WERI-Rb-1 (cell line): ENCODE measurements at regions not wholly inside any gene's neighbourhood (a gene's known extent, or its start where the extent isn't known, plus 50 kb on each side); places are given as distances from the start of the nearest gene placed in this dataset.
"Not testable (repeated sequence)": the region's sequence is repeated elsewhere in the genome, so short reads cannot be mapped to it uniquely, and the experiment has no call there.

ENCODE experiments used
- DNase-seq: peaks from one replicate; pipeline ENCODE4 v3.0.0-alpha.2; 2020
- H3K27ac ChIP-seq: fragments of 250-450 bp; sonication (Bioruptor Pico); 2 replicates; pipeline ENCODE4 v1.5.1; 2020; ENCODE audit warnings: mild to moderate bottlenecking, moderate library complexity
- H3K27me3 ChIP-seq: fragments of 250-450 bp; sonication (Bioruptor Pico); 2 replicates; pipeline ENCODE4 v1.5.1; 2021; ENCODE audit warnings: mild to moderate bottlenecking, low read depth, moderate library complexity; ENCODE audit not compliant: insufficient read depth, severe bottlenecking
- H3K36me3 ChIP-seq: fragments of 250-450 bp; sonication (Bioruptor Pico); 2 replicates; pipeline ENCODE4 v1.5.1; 2020; ENCODE audit warnings: mild to moderate bottlenecking, moderate library complexity
- H3K4me3 ChIP-seq: 2 replicates; pipeline ENCODE4 v1.5.1; 2011; ENCODE audit warnings: low read depth, mild to moderate bottlenecking, control low read depth, low read length
- H3K9me3 ChIP-seq: fragments of 250-450 bp; sonication (Bioruptor Pico); 2 replicates; pipeline ENCODE4 v1.5.1; 2021; ENCODE audit warnings: mild to moderate bottlenecking, moderate library complexity; ENCODE audit not compliant: severe bottlenecking
- CTCF ChIP-seq: IDR thresholded peaks from 2 replicates; pipeline ENCODE4 v1.5.1; 2011; ENCODE audit warnings: low read depth, mild to moderate bottlenecking, control low read depth, inconsistent platforms, low read length

GRCh38 chr6:168938546-168938945 lies 315.1 kb downstream of the THBS2 start:
- no peak for DNase-seq
- Histone ChIP-seq H3K27me3 (no peaks in the 10 kb centered on the region), H3K36me3 (no peaks in the 10 kb centered on the region), H3K9me3 (no peaks in the 10 kb centered on the region), H3K27ac (no peak overlapping the region), H3K4me3 (no peak overlapping the region)
- TF ChIP-seq CTCF = no peak

- H3K27me3 ChIP-seq = no peaks in the 10 kb centered on the region
- TF ChIP-seq CTCF = no peak
- no peak for DNase-seq
- no peaks in the 10 kb centered on the region for H3K36me3 ChIP-seq
- H3K4me3 ChIP-seq = no peak overlapping the region
- no peaks in the 10 kb centered on the region for H3K9me3 ChIP-seq
- no peak overlapping the region for H3K27ac ChIP-seq
These were observed 316.6 kb downstream of the THBS2 start for GRCh38 chr6:168937054-168937453.

- Histone ChIP-seq H3K9me3 (no peaks in the 10 kb centered on the region), H3K27me3 (no peaks in the 10 kb centered on the region), H3K36me3 (no peaks in the 10 kb centered on the region), H3K27ac (no peak overlapping the region), H3K4me3 (no peak overlapping the region)
- no peak for DNase-seq
- TF ChIP-seq CTCF = no peak
These were observed 318.0 kb downstream of the THBS2 start for GRCh38 chr6:168935628-168936010.

DNA sequence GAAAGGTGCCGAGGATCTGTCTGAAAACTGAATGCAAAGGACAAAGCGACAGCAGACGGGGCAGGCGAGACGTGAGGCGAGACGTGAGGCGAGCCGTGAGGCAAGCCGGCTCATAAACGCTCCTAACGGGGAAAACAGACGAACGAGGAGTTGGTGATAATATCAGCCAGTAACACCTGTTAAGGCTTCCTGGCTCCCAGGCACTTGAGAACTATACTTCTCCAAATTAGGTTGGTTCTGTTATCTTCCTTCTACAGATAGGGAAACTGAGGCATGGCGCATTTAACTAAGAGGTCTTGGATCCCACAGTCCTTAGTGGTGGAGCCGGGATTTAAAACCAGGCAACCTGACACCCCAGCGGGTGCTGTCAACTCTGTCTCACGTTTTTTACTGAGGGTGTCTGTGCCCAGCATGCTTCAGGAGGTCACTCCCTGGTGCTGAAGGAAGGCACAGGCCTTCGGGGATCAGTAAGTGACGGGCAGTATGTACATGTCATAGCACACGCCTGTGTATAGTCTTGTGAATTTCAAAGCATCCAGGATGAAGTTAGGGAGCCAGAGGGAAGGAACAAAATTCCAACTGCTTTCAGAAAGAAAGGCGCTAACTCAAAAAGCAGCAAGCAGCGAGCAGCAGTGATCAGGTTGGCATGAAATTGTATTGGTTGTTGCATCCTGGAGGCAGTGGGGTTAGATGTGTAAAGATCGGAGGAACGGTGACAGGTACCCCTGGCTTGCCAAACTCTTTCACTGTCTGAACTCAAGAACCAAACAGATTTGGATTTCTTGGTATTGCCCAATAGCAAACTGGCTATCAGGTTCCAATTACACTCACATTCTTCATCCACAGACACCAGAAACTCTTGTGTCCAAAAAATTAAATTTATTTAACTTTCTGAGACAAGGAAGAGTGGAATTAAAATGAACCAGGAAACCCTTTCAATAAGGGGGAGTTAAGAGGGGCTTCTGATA lies 318.7 kb downstream of the THBS2 start:
- Histone ChIP-seq H3K27me3 (no peaks in the 10 kb centered on the region), H3K9me3 (no peaks in the 10 kb centered on the region), H3K27ac (no peak overlapping the region), H3K4me3 (no peak overlapping the region), H3K36me3 (no peaks in the 10 kb centered on the region)
- DNase-seq = no peak
- no peak for TF ChIP-seq CTCF

DNA sequence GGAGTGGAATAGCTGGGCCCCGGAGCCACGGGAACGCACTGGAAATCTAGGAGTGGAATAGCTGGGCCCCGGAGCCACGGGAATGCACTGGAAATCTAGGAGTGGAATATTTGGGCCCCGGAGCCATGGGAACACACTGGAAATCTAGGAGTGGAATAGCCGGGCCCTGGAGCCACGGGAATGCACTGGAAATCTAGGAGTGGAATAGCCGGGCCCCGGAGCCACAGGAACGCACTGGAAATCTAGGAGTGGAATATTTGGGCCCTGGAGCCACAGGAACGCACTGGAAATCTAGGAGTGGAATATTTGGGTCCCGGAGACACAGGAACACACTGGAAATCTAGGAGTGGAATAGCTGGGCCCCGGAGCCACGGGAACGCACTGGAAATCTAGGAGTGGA lies 321.5 kb downstream of the THBS2 start:
- DNase-seq, H3K36me3 ChIP-seq, H3K9me3 ChIP-seq, H3K27me3 ChIP-seq, H3K27ac ChIP-seq, H3K4me3 ChIP-seq: not testable (repeated sequence)

DNA sequence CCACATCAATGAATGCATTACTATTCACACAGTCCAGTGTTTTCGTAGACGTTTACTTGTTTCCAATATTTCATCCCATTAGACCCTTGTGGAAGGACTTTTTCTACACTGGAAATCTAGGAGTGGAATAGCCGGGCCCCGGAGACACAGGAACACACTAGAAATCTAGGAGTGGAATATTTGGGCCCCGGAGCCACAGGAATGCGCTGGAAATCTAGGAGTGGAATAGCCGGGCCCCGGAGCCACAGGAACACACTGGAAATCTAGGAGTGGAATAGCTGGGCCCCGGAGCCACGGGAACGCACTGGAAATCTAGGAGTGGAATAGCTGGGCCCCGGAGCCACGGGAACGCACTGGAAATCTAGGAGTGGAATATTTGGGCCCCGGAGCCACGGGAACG lies 322.6 kb downstream of the THBS2 start:
- H3K36me3 ChIP-seq, H3K27ac ChIP-seq, H3K4me3 ChIP-seq, DNase-seq, H3K27me3 ChIP-seq, H3K9me3 ChIP-seq: not testable (repeated sequence)

DNA sequence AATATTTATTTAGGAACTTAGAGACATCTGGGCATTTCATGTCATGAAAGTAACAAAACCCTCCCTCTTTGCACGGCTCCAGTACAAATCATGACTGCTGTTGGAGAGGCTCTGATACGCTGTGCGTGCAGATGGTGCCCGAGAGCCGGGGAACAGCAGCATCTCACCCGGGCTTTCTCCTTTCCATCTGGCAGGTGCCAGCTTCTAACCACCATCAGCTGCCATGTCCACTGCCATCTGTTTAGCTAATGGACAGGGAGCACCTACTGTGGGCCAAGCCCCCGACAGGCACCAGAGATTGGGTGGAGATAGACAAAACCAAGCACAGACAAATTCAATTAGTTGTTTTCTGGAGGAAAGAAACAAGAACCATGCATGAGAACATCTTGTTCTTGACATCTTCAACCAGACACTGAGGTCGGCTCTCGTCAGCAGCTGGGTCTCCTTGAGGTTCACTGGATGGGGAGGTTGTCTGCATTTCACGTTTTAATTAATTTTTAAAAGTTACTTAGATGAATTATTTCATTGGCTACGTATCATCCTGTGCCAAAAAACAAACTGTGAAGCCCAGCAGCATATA lies 323.7 kb downstream of the THBS2 start:
- no peak for DNase-seq
- Histone ChIP-seq H3K4me3 (no peak overlapping the region), H3K27me3 (no peaks in the 10 kb centered on the region), H3K36me3 (no peaks in the 10 kb centered on the region), H3K27ac (no peak overlapping the region), H3K9me3 (no peaks in the 10 kb centered on the region)
- TF ChIP-seq CTCF = no peak
